GM12892 (cell line): ENCODE measurements at regions not wholly inside any gene's neighbourhood (a gene's known extent, or its start where the extent isn't known, plus 50 kb on each side); places are given as distances from the start of the nearest gene placed in this dataset.

Experiments
- POLR2A ChIP-seq: IDR thresholded peaks from 2 replicates; pipeline ENCODE4 v1.6.1; 2011; ENCODE audit warnings: low read depth, low read length, control low read depth
- POLR2AphosphoS5 ChIP-seq: IDR thresholded peaks from 2 replicates; pipeline ENCODE4 v1.6.1; 2011; ENCODE audit warnings: low read depth, low read length, control low read depth
- TAF1 ChIP-seq: IDR thresholded peaks from 2 replicates; pipeline ENCODE4 v1.6.1; 2011; ENCODE audit warnings: low read depth, mild to moderate bottlenecking, control low read depth, low read length, borderline replicate concordance

DNA sequence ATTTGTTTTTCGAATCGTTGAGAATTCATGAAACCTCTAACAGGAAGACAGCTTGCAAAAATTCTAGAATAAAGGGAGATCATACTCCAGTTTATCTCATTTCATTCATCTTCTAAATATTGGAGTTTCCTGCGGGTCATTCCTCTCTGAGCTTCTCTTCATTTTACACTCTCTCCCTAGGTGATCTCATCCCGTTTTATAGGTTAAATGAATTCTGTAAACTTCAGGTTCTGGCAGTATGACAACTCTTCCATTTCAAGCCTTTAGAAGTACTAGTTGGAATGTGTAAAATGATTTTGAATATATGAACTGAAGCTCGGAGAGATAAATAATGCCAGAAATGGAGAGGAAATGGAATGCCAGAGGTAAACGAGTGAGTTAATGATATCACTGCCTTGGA, 312.4 kb downstream of the METTL4 start:
- TF ChIP-seq POLR2AphosphoS5, result no peak
- TF ChIP-seq TAF1, result no peak
- TF ChIP-seq POLR2A, result no peak
